GM12878 (cell line): ENCODE measurements at regions not wholly inside any gene's neighbourhood (a gene's known extent, or its start where the extent isn't known, plus 50 kb on each side); places are given as distances from the start of the nearest gene placed in this dataset.

Source experiments
- CHD1 ChIP-seq: IDR thresholded peaks from 2 replicates; pipeline ENCODE4 v1.6.1; 2012; ENCODE audit warnings: low read depth, low read length, improper control_type of control experiment
- CTCF ChIP-seq, 3 experiments: IDR thresholded peaks in 2 of 3; conservative IDR thresholded peaks in 1 of 3; 2 replicates each; pipeline ENCODE4 v1.5.1; 2011; ENCODE audit warnings: low read depth in 3 of 3, low read length in 3 of 3, mild to moderate bottlenecking in 3 of 3, control low read depth in 2 of 3, moderate library complexity in 2 of 3, inconsistent platforms in 1 of 3, mixed read lengths in 1 of 3; ENCODE audit not compliant: control insufficient read depth in 2 of 3, insufficient read depth in 1 of 3; ENCODE audit errors: extremely low read depth in 1 of 3
- EP300 ChIP-seq, 2 experiments: fragments of 150-350 bp in 1 of 2; IDR thresholded peaks; 2 replicates each; pipeline ENCODE4 v1.6.1; 2011 to 2012; ENCODE audit warnings: low read depth in 2 of 2, low read length in 2 of 2, borderline replicate concordance in 1 of 2, improper control_type of control experiment in 1 of 2, inconsistent platforms in 1 of 2; ENCODE audit not compliant: control insufficient read depth in 1 of 2
- EZH2 ChIP-seq: IDR thresholded peaks from 2 replicates; pipeline ENCODE4 v1.6.1; 2012; ENCODE audit warnings: low read depth, mild to moderate bottlenecking, control low read depth, inconsistent platforms, low read length, borderline replicate concordance; ENCODE audit not compliant: control insufficient read depth
- POLR2AphosphoS5 ChIP-seq: IDR thresholded peaks from 2 replicates; pipeline ENCODE4 v1.6.1; 2011; ENCODE audit warnings: mild to moderate bottlenecking, low read length, inconsistent platforms
- RUNX3 ChIP-seq: IDR thresholded peaks from 2 replicates; pipeline ENCODE4 v1.6.1; 2012; ENCODE audit warnings: low read length, inconsistent platforms
- SRF ChIP-seq, 2 experiments: IDR thresholded peaks; 2 replicates each; pipeline ENCODE4 v1.6.1; 2011; ENCODE audit warnings: low read depth in 2 of 2, low read length in 2 of 2, mild to moderate bottlenecking in 1 of 2, moderate library complexity in 1 of 2
- ZZZ3 ChIP-seq: IDR thresholded peaks from 2 replicates; pipeline ENCODE4 v1.6.1; 2011; ENCODE audit warnings: low read depth; ENCODE audit not compliant: control insufficient read depth, insufficient read length
- TF ChIP-seq, protein P1 (sequence below): IDR thresholded peaks from 2 replicates; pipeline ENCODE4 v1.6.1; 2011; ENCODE audit warnings: low read depth, low read length, improper control_type of control experiment, borderline replicate concordance

GRCh38 chr1:181429462-181429861 is 53.9 kb upstream of the CACNA1E start:
- no peak for TF ChIP-seq CTCF (IDR thresholded peaks at IDR 0.05 in 2 of 3, conservative IDR thresholded peaks at IDR 0.05 in 1 of 3; ENCODE audit: control insufficient read depth in 2 of 3, extremely low read depth in 1 of 3, insufficient read depth in 1 of 3, low read depth in 3 of 3, low read length in 3 of 3)
- TF ChIP-seq POLR2AphosphoS5, result no peak
- no peak for TF ChIP-seq SRF (IDR thresholded peaks at IDR 0.05; ENCODE audit: low read depth in 2 of 2, low read length in 2 of 2)
- TF ChIP-seq RUNX3, result 0 out of 2 replicates have a peak, but pooled peaks have one; percentile 8
- no peak for TF ChIP-seq EZH2
- TF ChIP-seq, protein P1, sequence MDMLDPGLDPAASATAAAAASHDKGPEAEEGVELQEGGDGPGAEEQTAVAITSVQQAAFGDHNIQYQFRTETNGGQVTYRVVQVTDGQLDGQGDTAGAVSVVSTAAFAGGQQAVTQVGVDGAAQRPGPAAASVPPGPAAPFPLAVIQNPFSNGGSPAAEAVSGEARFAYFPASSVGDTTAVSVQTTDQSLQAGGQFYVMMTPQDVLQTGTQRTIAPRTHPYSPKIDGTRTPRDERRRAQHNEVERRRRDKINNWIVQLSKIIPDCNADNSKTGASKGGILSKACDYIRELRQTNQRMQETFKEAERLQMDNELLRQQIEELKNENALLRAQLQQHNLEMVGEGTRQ, result no peak
- TF ChIP-seq CHD1, result no peak
- TF ChIP-seq ZZZ3, result no peak
- 0 out of 4 replicates have a peak, but pooled peaks of 1 of the 2 experiments have one; percentile 24 for TF ChIP-seq EP300 (IDR thresholded peaks at IDR 0.05; ENCODE audit: borderline replicate concordance in 1 of 2, control insufficient read depth in 1 of 2, low read depth in 2 of 2, low read length in 2 of 2)
